SK-N-SH treated with all-trans-retinoic acid at 6 μM for 48 hours (cell line): ENCODE measurements at regions not wholly inside any gene's neighbourhood (a gene's known extent, or its start where the extent isn't known, plus 50 kb on each side); places are given as distances from the start of the nearest gene placed in this dataset.

Source experiments
- BACH2 ChIP-seq: fragments of 250-450 bp; sonication (Bioruptor Pico); IDR thresholded peaks from 2 replicates; pipeline ENCODE4 v1.9.0; 2021; ENCODE audit warnings: mild to moderate bottlenecking, borderline replicate concordance
- CSDC2 ChIP-seq: fragments of 250-450 bp; sonication (Bioruptor Pico); IDR thresholded peaks from 2 replicates; pipeline ENCODE4 v1.5.0; 2020; ENCODE audit warnings: mild to moderate bottlenecking, moderate library complexity
- GLIS3 ChIP-seq: fragments of 250-450 bp; sonication (Bioruptor Pico); IDR thresholded peaks from 2 replicates; pipeline ENCODE4 v1.5.0; 2020; ENCODE audit warnings: mild to moderate bottlenecking, moderate library complexity
- PPARA ChIP-seq: fragments of 250-450 bp; sonication (Bioruptor Pico); IDR thresholded peaks from 2 replicates; pipeline ENCODE4 v1.5.0; 2020; ENCODE audit warnings: mild to moderate bottlenecking, borderline replicate concordance
- RARB ChIP-seq: fragments of 250-450 bp; sonication (Bioruptor Pico); IDR thresholded peaks from 2 replicates; pipeline ENCODE4 v1.8.0; 2021; ENCODE audit warnings: mild to moderate bottlenecking, moderate library complexity
- TCF4 ChIP-seq: fragments of 250-450 bp; sonication (Bioruptor Pico); IDR thresholded peaks from 2 replicates; pipeline ENCODE4 v1.8.0; 2021; ENCODE audit warnings: mild to moderate bottlenecking, moderate library complexity, borderline replicate concordance
- TOX ChIP-seq: fragments of 250-450 bp; sonication (Bioruptor Pico); IDR thresholded peaks from 2 replicates; pipeline ENCODE4 v1.8.0; 2021; ENCODE audit warnings: mild to moderate bottlenecking, moderate library complexity, borderline replicate concordance
- ZFP3 ChIP-seq: fragments of 250-450 bp; sonication (Bioruptor Pico); IDR thresholded peaks from 2 replicates; pipeline ENCODE4 v1.5.0; 2020; ENCODE audit warnings: mild to moderate bottlenecking, moderate library complexity
- TF ChIP-seq, protein P1 (sequence below): fragments of 250-450 bp; sonication (Bioruptor Pico); IDR thresholded peaks from 2 replicates; pipeline ENCODE4 v1.8.0; 2020; ENCODE audit warnings: mild to moderate bottlenecking, moderate library complexity, borderline replicate concordance

GRCh38 chr14:101361451-101362433, 199.6 kb upstream of the DIO3 start:
- TF ChIP-seq ZFP3 (CRISPR knock-in tag) (no peak), RARB (CRISPR knock-in tag) (no peak), TCF4 (no peak), CSDC2 (CRISPR knock-in tag) (no peak), PPARA (CRISPR knock-in tag) (no peak), GLIS3 (CRISPR knock-in tag) (no peak), BACH2 (CRISPR knock-in tag) (no peak), TOX (CRISPR knock-in tag) (no peak)
- TF ChIP-seq, protein P1, sequence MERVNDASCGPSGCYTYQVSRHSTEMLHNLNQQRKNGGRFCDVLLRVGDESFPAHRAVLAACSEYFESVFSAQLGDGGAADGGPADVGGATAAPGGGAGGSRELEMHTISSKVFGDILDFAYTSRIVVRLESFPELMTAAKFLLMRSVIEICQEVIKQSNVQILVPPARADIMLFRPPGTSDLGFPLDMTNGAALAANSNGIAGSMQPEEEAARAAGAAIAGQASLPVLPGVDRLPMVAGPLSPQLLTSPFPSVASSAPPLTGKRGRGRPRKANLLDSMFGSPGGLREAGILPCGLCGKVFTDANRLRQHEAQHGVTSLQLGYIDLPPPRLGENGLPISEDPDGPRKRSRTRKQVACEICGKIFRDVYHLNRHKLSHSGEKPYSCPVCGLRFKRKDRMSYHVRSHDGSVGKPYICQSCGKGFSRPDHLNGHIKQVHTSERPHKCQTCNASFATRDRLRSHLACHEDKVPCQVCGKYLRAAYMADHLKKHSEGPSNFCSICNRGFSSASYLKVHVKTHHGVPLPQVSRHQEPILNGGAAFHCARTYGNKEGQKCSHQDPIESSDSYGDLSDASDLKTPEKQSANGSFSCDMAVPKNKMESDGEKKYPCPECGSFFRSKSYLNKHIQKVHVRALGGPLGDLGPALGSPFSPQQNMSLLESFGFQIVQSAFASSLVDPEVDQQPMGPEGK (CRISPR knock-in tag): no peak
